HEK293 (cell line): ENCODE measurements at regions not wholly inside any gene's neighbourhood (a gene's known extent, or its start where the extent isn't known, plus 50 kb on each side); places are given as distances from the start of the nearest gene placed in this dataset.
A peak's percentile ranks its signal among the peaks of the same experiment; 100 is the strongest.

ENCODE experiments used
- CTCF ChIA-PET: fragments of 350-600 bp; formaldehyde crosslinking; extraction: SDS; loops from one replicate; lab custom pipeline; 2021; ENCODE audit warnings: antibody characterized with exemption; lab: Yijun Ruan, JAX
- POLR2A ChIA-PET: fragments of 300-600 bp; formaldehyde crosslinking; extraction: SDS; loops from one replicate; lab custom pipeline; 2020; ENCODE audit warnings: antibody characterized with exemption, inconsistent platforms; lab: Yijun Ruan, JAX
- H3K27ac ChIP-seq: fragments of 200-500 bp; sonication (Bioruptor generic); 2 replicates; pipeline ENCODE4 v1.5.1; 2014; ENCODE audit warnings: low read depth, low read length, control low read depth, inconsistent platforms; ENCODE audit errors: extremely low read depth
- H3K36me3 ChIP-seq, 2 experiments: fragments of 200-500 bp in 1 of 2; sonication (Bioruptor generic) in 1 of 2; 1 replicate in 1 of 2; 2 replicates in 1 of 2; pipeline ENCODE4 v1.5.1; 2014 to 2017; ENCODE audit warnings: inconsistent platforms in 2 of 2, low read length in 2 of 2; ENCODE audit not compliant: control insufficient read depth in 2 of 2, insufficient read depth in 1 of 2
- H3K4me1 ChIP-seq: fragments of 200-500 bp; sonication (Bioruptor generic); 2 replicates; pipeline ENCODE4 v1.5.1; 2014; ENCODE audit warnings: mild to moderate bottlenecking, low read length, inconsistent platforms; ENCODE audit not compliant: control insufficient read depth, insufficient read depth
- H3K4me3 ChIP-seq: 2 replicates; pipeline ENCODE4 v1.5.1; 2011; ENCODE audit warnings: low read depth, mild to moderate bottlenecking, control low read depth, low read length, moderate library complexity
- H3K9me3 ChIP-seq: fragments of 200-500 bp; sonication (Bioruptor generic); 2 replicates; pipeline ENCODE4 v1.5.1; 2014; ENCODE audit warnings: low read depth, low read length, inconsistent platforms; ENCODE audit not compliant: control insufficient read depth, insufficient read depth
- PRDM6 ChIP-seq: fragments of 450-650 bp; formaldehyde crosslinking; IDR thresholded peaks from 2 replicates; pipeline ENCODE4 v1.5.1; 2017; ENCODE audit warnings: missing biosample characterization, missing genetic modification characterization
- SCRT2 ChIP-seq: fragments of 450-650 bp; formaldehyde crosslinking; IDR thresholded peaks from 2 replicates; pipeline ENCODE4 v1.5.1; 2016; ENCODE audit warnings: missing biosample characterization, missing genetic modification characterization
- TRIM28 ChIP-seq: IDR thresholded peaks from 2 replicates; pipeline ENCODE4 v1.6.1; 2011; ENCODE audit warnings: low read length, control low read depth, borderline replicate concordance
- ZBTB1 ChIP-seq: fragments of 450-650 bp; formaldehyde crosslinking; IDR thresholded peaks from 2 replicates; pipeline ENCODE4 v1.5.1; 2016; ENCODE audit warnings: missing biosample characterization, missing genetic modification characterization
- ZBTB20 ChIP-seq: fragments of 450-650 bp; formaldehyde crosslinking; IDR thresholded peaks from 2 replicates; pipeline ENCODE4 v1.5.1; 2016; ENCODE audit warnings: missing biosample characterization, missing genetic modification characterization
- ZNF133 ChIP-seq: fragments of 450-650 bp; formaldehyde crosslinking; IDR thresholded peaks from 2 replicates; pipeline ENCODE4 v1.5.1; 2016; ENCODE audit warnings: missing biosample characterization, missing genetic modification characterization
- ZNF16 ChIP-seq: fragments of 450-650 bp; formaldehyde crosslinking; IDR thresholded peaks from 2 replicates; pipeline ENCODE4 v1.5.1; 2016; ENCODE audit warnings: low read depth, missing biosample characterization, missing genetic modification characterization
- ZNF174 ChIP-seq: fragments of 450-650 bp; formaldehyde crosslinking; IDR thresholded peaks from 2 replicates; pipeline ENCODE4 v1.5.0; 2017; ENCODE audit warnings: missing biosample characterization, mild to moderate bottlenecking, missing genetic modification characterization
- ZNF354C ChIP-seq: fragments of 450-650 bp; formaldehyde crosslinking; IDR thresholded peaks from 2 replicates; pipeline ENCODE4 v1.5.1; 2016; ENCODE audit warnings: missing biosample characterization, missing genetic modification characterization, low read depth, borderline replicate concordance
- ZNF398 ChIP-seq: fragments of 450-650 bp; formaldehyde crosslinking; IDR thresholded peaks from 2 replicates; pipeline ENCODE4 v1.5.1; 2017; ENCODE audit warnings: missing biosample characterization, missing genetic modification characterization
- ZNF621 ChIP-seq: fragments of 450-650 bp; formaldehyde crosslinking; IDR thresholded peaks from 2 replicates; pipeline ENCODE4 v1.5.1; 2017; ENCODE audit warnings: missing biosample characterization, missing genetic modification characterization
- ZNF664 ChIP-seq: fragments of 450-650 bp; formaldehyde crosslinking; IDR thresholded peaks from 2 replicates; pipeline ENCODE4 v1.5.1; 2016; ENCODE audit warnings: missing biosample characterization, missing genetic modification characterization
- ZNF670 ChIP-seq: fragments of 450-650 bp; formaldehyde crosslinking; IDR thresholded peaks from 2 replicates; pipeline ENCODE4 v1.5.1; 2016; ENCODE audit warnings: missing biosample characterization, missing genetic modification characterization, low read depth
- ZNF701 ChIP-seq: fragments of 450-650 bp; formaldehyde crosslinking; IDR thresholded peaks from 2 replicates; pipeline ENCODE4 v1.5.1; 2016; ENCODE audit warnings: missing biosample characterization, missing genetic modification characterization
- ZNF768 ChIP-seq: fragments of 450-650 bp; formaldehyde crosslinking; IDR thresholded peaks from 2 replicates; pipeline ENCODE4 v1.5.1; 2018; ENCODE audit warnings: missing biosample characterization, mild to moderate bottlenecking, missing genetic modification characterization
- ZNF843 ChIP-seq: fragments of 450-650 bp; formaldehyde crosslinking; IDR thresholded peaks from 2 replicates; pipeline ENCODE4 v1.5.1; 2016; ENCODE audit warnings: missing biosample characterization, missing genetic modification characterization
- TF ChIP-seq, protein P1 (sequence below): fragments of 450-650 bp; formaldehyde crosslinking; IDR thresholded peaks from 2 replicates; pipeline ENCODE4 v1.5.1; 2016; ENCODE audit warnings: missing biosample characterization, missing genetic modification characterization

- TF ChIP-seq, protein P1, sequence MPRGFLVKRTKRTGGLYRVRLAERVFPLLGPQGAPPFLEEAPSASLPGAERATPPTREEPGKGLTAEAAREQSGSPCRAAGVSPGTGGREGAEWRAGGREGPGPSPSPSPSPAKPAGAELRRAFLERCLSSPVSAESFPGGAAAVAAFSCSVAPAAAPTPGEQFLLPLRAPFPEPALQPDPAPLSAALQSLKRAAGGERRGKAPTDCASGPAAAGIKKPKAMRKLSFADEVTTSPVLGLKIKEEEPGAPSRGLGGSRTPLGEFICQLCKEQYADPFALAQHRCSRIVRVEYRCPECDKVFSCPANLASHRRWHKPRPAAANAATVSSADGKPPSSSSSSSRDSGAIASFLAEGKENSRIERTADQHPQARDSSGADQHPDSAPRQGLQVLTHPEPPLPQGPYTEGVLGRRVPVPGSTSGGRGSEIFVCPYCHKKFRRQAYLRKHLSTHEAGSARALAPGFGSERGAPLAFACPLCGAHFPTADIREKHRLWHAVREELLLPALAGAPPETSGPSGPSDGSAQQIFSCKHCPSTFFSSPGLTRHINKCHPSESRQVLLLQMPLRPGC (tag by site-specific recombination) = 0 out of 2 replicates have a peak, but pooled peaks have one; percentile 63
- TF ChIP-seq ZNF701 (tag by site-specific recombination) (no peak), SCRT2 (no peak), ZNF843 (tag by site-specific recombination) (peak; percentile 72; the same call in 1 of the 2 replicates), ZBTB20 (tag by site-specific recombination) (peak; percentile 69), ZNF398 (tag by site-specific recombination) (no peak), ZNF621 (tag by site-specific recombination) (no peak), ZNF664 (tag by site-specific recombination) (no peak), TRIM28 (peak; percentile 40; the same call in 1 of the 2 replicates), PRDM6 (tag by site-specific recombination) (peak; percentile 95)
These were observed 202.9 kb upstream of the WWC1 start (continued) for GRCh38 chr5:168088410-168089173.

GRCh38 chr5:168089201-168089887 is 202.1 kb upstream of the WWC1 start:
- TF ChIP-seq ZNF133 = no peak
- TF ChIP-seq ZNF174 (tag by site-specific recombination) = no peak
- no peak for TF ChIP-seq ZBTB1 (tag by site-specific recombination)
- TF ChIP-seq ZNF670 (tag by site-specific recombination) = no peak
- TF ChIP-seq ZNF768 = peak; percentile 86; the same call in 1 of the 2 replicates
- no peak for TF ChIP-seq ZNF354C (tag by site-specific recombination)
- TF ChIP-seq ZNF621 (tag by site-specific recombination) = no peak
- TF ChIP-seq ZNF16 = peak; percentile 94
- Histone ChIP-seq H3K27ac (0 out of 2 replicates have a peak overlapping the region, but pooled peaks have one; percentile 9), H3K36me3 (no peaks in the 10 kb centered on the region), H3K4me1 (peaks cover 19% of the 10 kb centered on the region), H3K9me3 (no peaks in the 10 kb centered on the region), H3K4me3 (no peak overlapping the region)
- POLR2A ChIA-PET = interaction anchor here (0.6 kb wide), 1 partner anchor 363 kb away, joined by 3 read pairs; no protein-coding TSS in a partner anchor
- CTCF ChIA-PET = interaction anchor here (0.7 to 1.1 kb wide), 2 partner anchors 13 to 130 kb away, joined by 3 to 4 read pairs; no protein-coding TSS in a partner anchor
